Aorta (tissue), 5 donors: ENCODE measurements at regions not wholly inside any gene's neighbourhood (a gene's known extent, or its start where the extent isn't known, plus 50 kb on each side); places are given as distances from the start of the nearest gene placed in this dataset.
"Not testable (repeated sequence)": the region's sequence is repeated elsewhere in the genome, so short reads cannot be mapped to it uniquely, and the experiment has no call there.

Source experiments
- ATAC-seq: fragments of 200-7000 bp; cut with Tn5 transposase; one replicate; pipeline ENCODE4 v1.9.1; 2022; ENCODE audit warnings: moderate library complexity; ENCODE audit not compliant: low FRiP score
- DNase-seq, 2 donors: peaks; one replicate each; pipeline ENCODE4 v3.0.0-alpha.2; 2020
- H3K27ac ChIP-seq, 2 donors: one replicate each; pipeline ENCODE4 v1.5.1; 2013; ENCODE audit warnings: low read length in 2 of 2, mild to moderate bottlenecking in 2 of 2, moderate library complexity in 2 of 2, control low read depth in 1 of 2, inconsistent platforms in 1 of 2, low read depth in 1 of 2
- H3K27me3 ChIP-seq, 2 donors: one replicate each; pipeline ENCODE4 v1.6.1; 2013; ENCODE audit warnings: control low read depth in 1 of 2, low read length in 1 of 2, mild to moderate bottlenecking in 1 of 2, moderate library complexity in 1 of 2; ENCODE audit not compliant: insufficient read depth in 2 of 2, control insufficient read depth in 1 of 2
- H3K36me3 ChIP-seq, 2 donors: one replicate each; pipeline ENCODE4 v1.6.1; 2013; ENCODE audit warnings: control low read depth in 1 of 2, low read length in 1 of 2, mild to moderate bottlenecking in 1 of 2; ENCODE audit not compliant: insufficient read depth in 2 of 2, control insufficient read depth in 1 of 2
- H3K4me1 ChIP-seq, 2 donors: one replicate each; pipeline ENCODE4 v1.6.1; 2013; ENCODE audit warnings: low read length in 2 of 2, control low read depth in 1 of 2, mild to moderate bottlenecking in 1 of 2, moderate library complexity in 1 of 2; ENCODE audit not compliant: insufficient read depth in 2 of 2, control insufficient read depth in 1 of 2
- H3K4me3 ChIP-seq, 2 donors: one replicate each; pipeline ENCODE4 v1.5.1; 2013; ENCODE audit warnings: low read length in 2 of 2, control low read depth in 1 of 2, mild to moderate bottlenecking in 1 of 2
- H3K9me3 ChIP-seq: one replicate; pipeline ENCODE4 v1.6.1; 2013; ENCODE audit warnings: mild to moderate bottlenecking, low read length; ENCODE audit not compliant: control insufficient read depth
- WGBS, 2 donors: extraction: QIAGEN DNeasy Blood & Tissue Kit; methylation state at CpG; one replicate each; pipeline ENCODE4 v1.1.7; 2013; 5-methylcytosine and 5-hydroxymethylcytosine counted together
- intact Hi-C, 2 donors: fragments of 100-400 bp; cut with DNase I; formaldehyde crosslinking; loops; one replicate each; pipeline versions ENCODE4 v1.14.2 to v1.15.0; 2022
- donor health status: healthy with polysubstance abuse.
- donor health status: Bipolar disorder and iron deficiency.
- donor health status: DM: no; HTN: no; CAD: no.
- donor health status: DM: no; HTN: no; CAD: no.
- donor health status: DM: yes; HTN: yes; CAD: no.

DNA sequence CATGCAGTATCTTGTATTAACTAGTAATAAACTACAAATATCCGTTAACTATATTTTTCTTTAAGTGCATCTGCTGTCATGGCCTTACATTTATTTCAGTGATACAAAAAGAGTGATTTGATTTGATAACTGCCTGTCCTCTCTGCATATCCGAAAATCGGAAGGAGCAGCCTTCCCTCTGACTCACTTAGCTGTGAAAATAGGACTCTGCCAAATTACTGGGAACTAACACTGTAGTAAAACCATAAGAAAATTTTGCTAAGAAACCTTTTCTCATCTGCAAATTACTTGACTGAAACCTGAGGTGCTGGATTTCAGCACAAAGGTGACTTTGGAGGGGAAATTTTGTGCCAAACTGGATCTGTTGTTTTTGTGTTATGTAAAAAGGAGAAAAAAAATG is 176.6 kb upstream of the MKLN1 start:
- 55 to 59% methylated on average over 3 of the region's 3 CpGs for WGBS, 2 donors
- intact Hi-C loops = no loop called here
- Histone ChIP-seq H3K4me1 (no peaks in the 10 kb centered on the region), H3K4me3 (no peak overlapping the region), H3K27me3 (no peaks in the 10 kb centered on the region), H3K27ac (no peak overlapping the region), H3K9me3 (no peaks in the 10 kb centered on the region), H3K36me3 (no peaks in the 10 kb centered on the region)
- ATAC-seq = no peak
- DNase-seq = no peak

DNA sequence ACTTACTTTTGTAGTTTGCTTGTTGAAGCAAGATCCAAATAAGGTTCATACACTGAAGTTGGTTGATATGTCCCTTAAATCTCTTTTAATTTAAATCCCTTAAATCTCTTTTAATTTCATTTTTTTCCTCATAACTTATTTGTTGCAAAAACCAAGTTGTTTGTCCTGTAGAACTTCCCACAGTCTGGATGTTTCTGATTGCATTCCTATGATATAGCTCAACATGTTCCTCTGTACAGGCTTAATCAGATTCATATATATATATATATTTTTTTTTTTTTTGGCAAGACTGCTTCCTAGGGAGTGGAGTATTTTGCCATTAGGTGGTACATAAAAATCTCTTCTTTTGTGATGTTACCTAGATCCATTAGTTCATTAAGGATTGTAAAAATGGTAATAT is 174.9 kb upstream of the MKLN1 start:
- no peaks in the 10 kb centered on the region for H3K27me3 ChIP-seq
- no peaks in the 10 kb centered on the region for H3K9me3 ChIP-seq
- intact Hi-C loops = no loop called here
- no peaks in the 10 kb centered on the region for H3K4me1 ChIP-seq
- DNase-seq = no peak
- no peak overlapping the region for H3K4me3 ChIP-seq
- no peak overlapping the region for H3K27ac ChIP-seq
- no peak for ATAC-seq
- H3K36me3 ChIP-seq = no peaks in the 10 kb centered on the region

- intact Hi-C loops = no loop called here
- Histone ChIP-seq H3K4me3 (no peak overlapping the region), H3K27me3 (no peaks in the 10 kb centered on the region), H3K36me3 (no peaks in the 10 kb centered on the region), H3K9me3 (no peaks in the 10 kb centered on the region), H3K27ac (no peak overlapping the region), H3K4me1 (no peaks in the 10 kb centered on the region)
- ATAC-seq (no peak), DNase-seq (no peak)
These were observed 173.3 kb upstream of the MKLN1 start for GRCh38 chr7:131154380-131154779.

DNA sequence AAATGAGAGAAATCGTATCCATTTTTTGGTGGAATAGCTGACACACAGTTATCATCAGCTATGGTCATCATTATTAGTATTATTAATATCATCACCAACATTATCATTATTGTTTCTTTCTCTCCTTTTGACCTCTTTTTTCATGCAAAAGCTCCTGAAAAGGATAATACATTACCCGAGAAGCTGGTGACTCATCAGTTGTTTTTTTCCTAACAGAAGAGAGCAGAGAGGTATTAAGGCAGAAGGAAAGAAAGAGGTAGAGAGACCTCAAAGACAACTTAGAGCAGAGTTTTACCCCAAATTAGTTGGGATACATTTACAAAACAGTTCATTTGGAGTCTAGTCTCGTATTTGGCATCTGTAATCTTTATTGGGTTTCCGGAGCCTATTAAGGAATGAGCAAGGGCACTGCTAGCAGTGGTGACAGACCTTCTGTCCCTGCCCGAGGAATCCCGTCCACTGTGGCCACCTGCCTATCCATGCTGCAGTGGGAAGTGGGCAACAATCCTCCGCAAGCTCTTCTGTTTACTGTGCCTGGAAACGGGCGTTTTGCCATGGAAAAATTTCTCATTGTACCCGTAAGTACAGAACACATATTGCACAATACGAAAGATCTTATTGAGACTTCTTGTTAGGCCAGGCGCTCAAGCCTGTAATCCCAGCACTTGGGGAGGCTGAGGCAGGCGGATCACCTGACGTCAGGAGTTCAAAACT is 170.0 kb upstream of the MKLN1 start:
- no peak overlapping the region for H3K4me3 ChIP-seq
- intact Hi-C loops = no loop called here
- DNase-seq (no peak), ATAC-seq (peak; percentile 52)
- no peaks in the 10 kb centered on the region for H3K36me3 ChIP-seq
- H3K4me1 ChIP-seq = no peaks in the 10 kb centered on the region
- no peaks in the 10 kb centered on the region for H3K27me3 ChIP-seq
- H3K27ac ChIP-seq = no peak overlapping the region
- no peaks in the 10 kb centered on the region for H3K9me3 ChIP-seq
- 74% methylated on average over 14 of the region's 14 CpGs for WGBS, 2 donors

GRCh38 chr7:131158244-131158636 is 169.4 kb upstream of the MKLN1 start:
- H3K27ac ChIP-seq, intact Hi-C loops, H3K4me3 ChIP-seq, H3K36me3 ChIP-seq, ATAC-seq, H3K9me3 ChIP-seq, H3K4me1 ChIP-seq, H3K27me3 ChIP-seq, DNase-seq: not testable (repeated sequence)
- 80 to 96% methylated on average over 2 of the region's 2 CpGs for WGBS, 2 donors

GRCh38 chr7:131159961-131160361 is 167.7 kb upstream of the MKLN1 start:
- Histone ChIP-seq H3K9me3 (no peaks in the 10 kb centered on the region), H3K4me3 (no peak overlapping the region), H3K27me3 (no peaks in the 10 kb centered on the region), H3K4me1 (no peaks in the 10 kb centered on the region), H3K36me3 (no peaks in the 10 kb centered on the region), H3K27ac (no peak overlapping the region)
- intact Hi-C loops = no loop called here
- WGBS, 2 donors = 64 to 69% methylated on average over 2 of the region's 2 CpGs
- DNase-seq = no peak
- ATAC-seq = no peak

DNA sequence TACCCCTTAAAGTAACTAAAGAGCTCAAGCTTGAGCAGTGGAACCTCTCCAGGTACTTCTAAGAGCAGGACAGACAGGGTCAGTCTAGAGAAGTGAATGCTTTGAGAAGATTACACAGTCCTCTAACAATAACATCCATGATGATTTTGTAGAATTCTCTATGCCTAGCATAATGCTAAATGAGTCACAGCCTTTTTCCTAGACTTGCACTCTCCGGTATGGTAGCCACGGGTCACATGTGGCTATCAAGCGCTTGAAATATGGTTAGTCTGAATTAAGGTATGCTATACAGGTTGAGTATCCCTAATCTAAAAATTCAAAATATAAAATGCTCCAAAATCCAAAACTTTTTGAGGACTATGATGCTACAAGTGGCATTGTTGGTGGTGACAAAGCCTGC is 166.6 kb upstream of the MKLN1 start:
- Histone ChIP-seq H3K27ac (no peak overlapping the region), H3K4me1 (no peaks in the 10 kb centered on the region), H3K27me3 (no peaks in the 10 kb centered on the region), H3K9me3 (no peaks in the 10 kb centered on the region), H3K36me3 (no peaks in the 10 kb centered on the region), H3K4me3 (no peak overlapping the region)
- no peak for ATAC-seq
- intact Hi-C loops = no loop called here
- no peak for DNase-seq
- WGBS, 2 donors = 89 to 91% methylated on average over 3 of the region's 3 CpGs

DNA sequence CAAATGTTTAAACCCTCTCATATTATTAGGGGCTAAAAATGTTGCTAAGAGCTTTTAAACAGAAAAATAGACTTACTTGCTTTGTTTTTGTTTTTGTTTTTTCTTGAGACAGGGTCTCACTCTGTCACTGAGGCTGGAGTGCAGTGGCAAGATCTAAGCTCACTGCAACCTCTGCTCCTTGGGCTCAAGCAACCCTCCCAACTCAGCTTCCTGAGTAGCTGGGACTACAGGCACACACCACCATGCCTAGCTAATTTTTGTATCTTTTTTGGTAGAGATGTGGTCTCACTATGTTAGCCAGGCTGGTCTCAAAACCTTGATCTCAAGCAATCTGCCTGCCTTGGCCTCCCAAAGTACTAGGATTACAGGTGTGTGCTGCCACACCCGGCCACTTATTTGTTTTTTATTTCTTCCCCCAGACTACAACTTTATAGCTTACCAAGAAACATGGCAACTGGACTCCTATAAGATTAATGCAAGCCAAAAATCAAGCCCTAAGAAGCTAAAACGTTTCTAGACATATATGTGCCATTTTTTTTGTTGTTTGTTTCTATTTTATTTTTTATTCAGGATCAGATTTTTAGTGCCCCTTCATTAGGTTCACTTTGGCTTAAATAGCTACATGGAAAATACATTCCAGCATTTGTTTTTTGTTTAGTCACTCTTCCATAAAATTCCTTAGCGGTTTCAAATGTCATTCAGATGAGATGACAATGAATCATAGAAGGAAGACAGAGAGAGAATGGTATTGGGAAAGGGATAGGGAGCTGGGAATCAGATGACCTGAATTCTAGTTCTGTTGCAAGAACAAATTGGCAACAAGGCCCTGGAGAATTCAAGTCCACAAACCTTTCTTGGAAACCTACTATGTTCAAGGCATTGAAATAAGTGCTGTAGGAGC is 163.4 kb upstream of the MKLN1 start:
- Histone ChIP-seq H3K27me3 (no peaks in the 10 kb centered on the region), H3K9me3 (no peaks in the 10 kb centered on the region), H3K36me3 (no peaks in the 10 kb centered on the region), H3K4me3 (no peak overlapping the region), H3K4me1 (no peaks in the 10 kb centered on the region), H3K27ac (no peak overlapping the region)
- intact Hi-C loops = no loop called here
- WGBS, 2 donors = 53 to 55% methylated on average over 3 of the region's 3 CpGs
- no peak for ATAC-seq
- no peak for DNase-seq

DNA sequence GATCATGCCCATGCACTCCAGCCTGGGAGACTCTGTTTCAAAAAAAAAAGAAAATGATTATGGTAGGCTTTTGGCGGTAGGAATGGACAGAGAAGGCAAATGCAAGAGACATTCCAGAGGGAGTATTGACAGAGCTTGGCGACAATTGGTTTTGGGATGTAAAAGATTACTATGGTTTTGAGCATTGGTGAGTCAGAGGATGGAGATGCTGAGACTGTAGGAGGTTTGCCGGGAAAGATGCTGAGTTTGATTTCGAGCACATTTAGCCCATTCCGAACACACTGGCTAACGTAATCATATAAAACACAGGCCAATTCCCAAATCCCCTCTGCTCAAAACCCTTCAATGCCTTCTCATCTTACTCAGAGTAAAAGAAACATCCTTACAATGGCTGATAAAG is 161.6 kb upstream of the MKLN1 start:
- Histone ChIP-seq H3K9me3 (no peaks in the 10 kb centered on the region), H3K27me3 (no peaks in the 10 kb centered on the region), H3K27ac (no peak overlapping the region), H3K4me1 (no peaks in the 10 kb centered on the region), H3K36me3 (no peaks in the 10 kb centered on the region), H3K4me3 (no peak overlapping the region)
- no peak for DNase-seq
- no peak for ATAC-seq
- WGBS, 2 donors = 94% methylated on average over 6 of the region's 6 CpGs
- intact Hi-C loops = no loop called here
